GM19397 (cell line): ENCODE measurements at regions not wholly inside any gene's neighbourhood (a gene's known extent, or its start where the extent isn't known, plus 50 kb on each side); places are given as distances from the start of the nearest gene placed in this dataset.

Source experiments
- ATAC-seq: cut with Tn5 transposase; IDR thresholded peaks from one replicate; pipeline ENCODE4 v1.9.1; 2021; ENCODE audit warnings: mild to moderate bottlenecking, moderate library complexity; ENCODE audit not compliant: unreplicated experiment

DNA sequence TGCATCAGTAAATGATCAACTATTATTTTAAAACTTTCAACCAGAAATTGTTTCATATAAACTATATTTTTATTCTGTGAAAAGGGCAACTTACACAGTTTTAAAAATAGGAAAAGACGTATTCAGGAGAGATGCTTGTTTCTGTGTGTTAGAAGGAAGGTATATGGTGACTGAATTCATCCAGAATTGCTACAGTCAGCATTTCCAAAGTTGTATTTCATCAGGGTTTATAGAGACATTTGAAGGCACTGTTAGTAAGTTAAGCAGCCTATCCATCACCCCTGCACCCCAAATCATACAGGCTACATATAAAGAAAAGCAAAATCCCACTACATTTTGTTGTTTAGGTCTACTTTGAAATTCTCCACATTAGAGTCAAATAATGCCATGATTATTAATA lies 716.0 kb downstream of the KCTD16 start:
- ATAC-seq, result no peak

DNA sequence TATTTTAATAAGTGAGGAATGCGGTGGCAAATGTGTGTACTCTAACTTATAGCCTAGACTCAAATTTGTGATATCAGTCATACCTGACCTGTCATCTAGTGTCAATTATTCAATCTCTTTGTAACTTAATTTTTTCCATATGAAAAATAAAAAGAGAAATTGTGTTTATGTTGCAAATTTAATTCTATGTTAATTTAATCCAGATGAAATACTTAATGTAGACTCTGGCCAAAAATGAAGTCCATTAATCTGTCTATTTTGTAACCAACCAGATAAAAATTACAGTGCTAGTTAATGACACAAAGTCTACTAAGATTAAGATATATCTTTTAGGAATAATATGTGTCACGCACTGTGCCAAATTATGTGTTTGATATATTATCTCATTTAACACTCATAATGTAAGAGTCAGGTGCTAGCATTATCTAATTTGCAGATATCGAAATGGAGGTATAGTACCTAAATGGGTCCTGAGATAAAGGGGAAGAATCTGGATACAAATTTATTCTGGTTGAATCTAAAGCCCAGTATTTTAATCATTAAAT lies 712.1 kb downstream of the KCTD16 start:
- no peak for ATAC-seq

DNA sequence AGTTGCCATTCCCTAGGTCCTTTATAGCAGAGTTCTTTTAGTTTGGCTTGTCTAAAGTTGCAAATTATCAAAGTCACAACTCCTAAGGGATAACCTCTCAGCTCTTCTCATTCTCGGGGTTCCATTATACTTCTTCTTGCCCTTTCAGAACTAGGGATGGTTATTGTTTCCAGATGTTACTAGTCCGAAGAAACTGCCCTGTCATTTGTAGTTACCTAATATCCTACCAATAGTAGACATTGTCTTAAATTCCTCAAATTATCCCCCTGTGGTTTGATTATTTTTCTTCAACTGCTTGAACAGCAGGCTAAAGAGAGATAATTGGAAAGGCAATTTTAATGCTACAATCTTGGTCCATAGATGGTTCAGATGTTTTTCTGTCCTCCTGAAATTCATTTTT lies 709.8 kb downstream of the KCTD16 start:
- no peak for ATAC-seq

DNA sequence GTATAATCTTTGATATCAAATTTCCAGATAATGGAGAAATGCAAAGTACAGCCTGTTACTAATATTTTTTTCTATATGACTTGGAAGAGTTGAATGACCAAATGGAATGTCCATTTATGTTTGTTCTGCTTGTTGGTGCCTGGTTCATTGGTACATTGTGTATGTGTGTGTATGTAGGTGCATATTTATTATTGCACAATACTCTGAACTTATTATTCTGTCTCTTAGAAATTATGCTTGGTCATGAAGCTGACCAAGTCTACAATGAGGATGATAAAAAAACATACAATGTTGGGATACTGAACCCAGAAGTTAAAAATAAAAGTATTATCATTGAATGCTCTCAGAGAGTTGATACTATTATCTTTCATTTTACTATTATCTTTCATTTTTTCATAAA lies 706.3 kb downstream of the KCTD16 start:
- no peak for ATAC-seq

DNA sequence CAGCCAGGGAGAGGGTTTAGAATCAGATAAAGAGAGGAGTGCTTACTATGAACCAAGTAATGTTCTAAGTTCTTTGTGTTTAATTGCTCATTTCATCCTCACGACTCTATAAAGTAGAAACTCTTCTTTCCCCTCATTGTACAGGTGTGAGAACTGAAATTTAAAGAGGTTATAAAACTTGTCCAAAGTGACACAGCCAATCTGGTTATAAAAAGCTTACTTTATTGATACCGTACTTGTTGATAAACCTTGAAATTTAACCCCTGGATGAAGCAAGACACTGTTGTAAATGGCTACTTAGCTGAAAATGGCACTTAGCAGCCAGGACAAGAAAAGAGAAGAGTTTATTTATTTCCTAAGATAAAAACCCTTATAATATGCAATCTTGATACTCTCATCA lies 702.4 kb downstream of the KCTD16 start:
- ATAC-seq, result no peak

DNA sequence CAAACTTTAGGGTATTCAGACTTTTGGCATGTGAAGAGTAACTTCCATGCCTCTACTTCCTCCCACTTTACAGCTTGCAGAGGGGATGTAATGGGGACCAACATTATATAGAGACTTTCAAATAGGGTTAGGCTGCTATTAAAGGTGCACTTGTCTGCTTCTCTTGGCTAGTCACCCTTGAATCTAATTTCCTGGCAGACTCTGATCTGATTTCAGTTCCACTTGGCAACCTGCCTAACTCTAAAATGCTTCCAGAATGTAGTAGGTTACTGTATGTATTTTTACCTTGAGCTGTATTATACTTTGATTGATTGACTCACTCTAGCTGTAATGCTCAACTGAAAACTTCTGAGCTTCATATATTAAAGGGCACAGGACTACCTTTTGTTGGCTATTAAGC lies 693.4 kb downstream of the KCTD16 start:
- ATAC-seq, result no peak

DNA sequence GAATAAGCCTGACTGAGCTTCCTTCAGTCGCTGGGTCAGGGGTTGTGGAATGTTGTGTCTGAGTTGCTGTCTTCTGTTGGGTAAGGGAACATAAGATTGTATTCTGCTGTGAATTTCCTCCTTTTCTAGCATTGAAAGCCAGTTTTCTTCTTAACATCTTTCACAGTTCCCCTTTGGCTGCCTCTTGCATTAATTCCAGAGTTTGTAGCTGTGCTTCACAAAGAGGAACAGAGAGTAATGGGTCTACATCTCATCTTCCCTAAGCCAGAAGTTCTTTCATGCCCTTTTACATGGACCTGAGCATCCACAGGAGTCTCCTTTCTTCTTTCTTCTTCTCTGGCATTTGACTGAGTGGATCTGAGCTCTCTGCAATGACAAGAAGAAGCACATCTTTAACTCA lies 686.8 kb downstream of the KCTD16 start:
- ATAC-seq, result no peak

DNA sequence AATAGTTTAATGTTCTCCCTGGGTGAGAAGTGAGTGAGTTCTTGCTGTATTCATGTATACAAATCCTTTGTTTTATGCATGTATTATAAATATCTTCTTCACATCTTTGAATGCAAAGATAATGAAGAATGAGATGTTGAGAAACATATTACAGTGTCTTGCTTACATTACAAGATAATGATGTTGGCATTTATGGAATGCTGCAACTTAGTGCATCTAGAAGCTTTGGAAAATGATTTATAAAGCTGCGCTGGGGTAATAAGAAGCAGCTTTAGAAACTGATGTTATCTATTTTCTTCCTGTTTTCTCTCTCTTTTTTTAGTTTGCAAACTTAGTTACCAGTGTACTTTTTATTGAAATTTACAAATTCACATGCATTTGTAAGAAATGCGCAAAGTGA lies 673.4 kb downstream of the KCTD16 start:
- ATAC-seq, result no peak

DNA sequence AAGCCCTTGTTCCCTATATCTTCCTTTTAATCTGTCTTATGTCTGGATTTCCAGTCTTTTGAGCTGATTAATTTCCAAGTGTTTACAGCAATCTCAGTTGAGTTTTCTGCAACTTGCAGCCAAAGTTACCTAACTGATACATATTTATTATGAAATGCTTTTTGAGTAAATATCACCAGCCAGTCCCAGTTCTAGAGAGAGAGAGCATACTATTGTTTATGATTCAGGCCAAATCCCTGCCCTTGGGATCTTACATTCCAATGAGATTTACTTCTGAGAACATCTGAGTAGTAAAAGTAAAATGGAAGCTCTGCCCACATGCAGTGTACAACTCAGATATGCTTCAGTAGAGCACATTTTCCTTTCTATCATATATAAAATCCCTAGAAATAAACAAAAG lies 661.7 kb downstream of the KCTD16 start:
- ATAC-seq, result no peak

DNA sequence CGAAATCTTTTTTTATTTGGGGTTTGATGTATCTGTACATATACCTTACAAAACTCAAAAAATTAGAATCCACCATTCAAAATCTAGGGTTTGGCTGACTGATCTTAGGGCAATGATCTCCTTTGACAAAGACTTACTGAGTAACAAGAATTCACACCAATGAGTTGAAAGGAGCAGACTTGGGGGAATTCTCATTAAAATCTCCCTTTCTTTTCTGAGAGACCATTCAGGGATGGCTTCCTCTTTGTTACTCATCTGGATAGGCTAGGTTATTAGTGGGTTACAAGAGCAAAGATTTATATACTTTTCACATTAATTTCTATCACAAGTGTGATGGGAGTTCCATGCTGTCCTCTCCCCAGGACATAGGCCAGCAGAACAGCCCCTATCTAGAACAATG lies 661.0 kb downstream of the KCTD16 start:
- no peak for ATAC-seq

DNA sequence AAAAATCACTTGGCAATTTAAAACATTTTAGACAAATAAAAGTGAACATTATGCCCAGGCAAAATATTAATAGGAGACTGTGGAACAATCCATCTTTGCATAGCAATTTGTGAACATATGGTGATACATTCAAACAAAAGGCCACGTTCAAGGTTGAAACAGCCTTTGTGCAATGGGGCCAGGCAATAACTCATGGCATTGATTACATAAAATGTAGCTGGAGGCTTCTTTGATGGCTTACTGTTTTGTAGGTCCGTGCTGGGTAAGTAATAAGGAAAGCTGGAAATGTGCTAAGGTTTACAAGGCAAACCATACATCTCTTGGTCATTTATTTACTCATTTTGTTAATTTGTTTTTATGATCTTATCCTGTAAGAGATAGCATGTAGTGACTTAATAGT lies 651.8 kb downstream of the KCTD16 start:
- ATAC-seq, result no peak

DNA sequence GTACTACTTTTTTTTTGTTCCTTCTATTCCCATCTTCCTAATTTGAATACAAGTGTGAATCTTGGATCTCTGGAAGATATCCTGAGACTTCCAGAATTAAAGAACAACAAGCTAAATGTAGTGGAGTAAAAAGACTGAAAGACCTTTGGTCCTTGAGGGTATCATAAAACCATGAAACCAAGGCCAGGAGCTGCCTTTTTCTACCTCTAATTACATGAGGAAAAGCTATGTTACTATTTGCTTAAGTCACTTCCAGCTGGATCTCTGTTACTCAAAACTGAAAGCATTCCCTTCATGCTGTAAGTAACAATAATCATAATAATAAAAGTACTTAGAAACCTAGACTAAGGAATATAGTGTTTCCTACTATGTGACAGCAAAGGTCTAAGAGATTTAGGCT lies 649.6 kb downstream of the KCTD16 start:
- ATAC-seq, result no peak

DNA sequence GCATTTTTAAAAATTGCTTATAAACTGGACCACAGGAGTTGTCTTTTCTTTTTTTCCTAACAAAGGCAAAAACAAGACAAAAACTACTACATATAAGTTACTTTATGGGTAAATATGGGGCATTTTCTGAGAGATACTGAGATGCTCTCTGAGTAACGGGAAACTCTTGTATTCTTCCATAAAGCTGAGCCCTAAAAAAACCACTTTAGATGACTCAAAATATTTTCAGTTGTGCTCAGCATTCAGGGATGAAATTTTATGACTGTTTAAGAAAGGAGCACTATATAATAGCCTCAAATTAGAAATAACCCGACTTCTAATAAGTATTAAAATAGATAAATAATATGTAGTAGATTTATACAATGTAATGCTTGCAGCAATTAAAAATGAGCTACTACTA lies 644.5 kb downstream of the KCTD16 start:
- no peak for ATAC-seq

DNA sequence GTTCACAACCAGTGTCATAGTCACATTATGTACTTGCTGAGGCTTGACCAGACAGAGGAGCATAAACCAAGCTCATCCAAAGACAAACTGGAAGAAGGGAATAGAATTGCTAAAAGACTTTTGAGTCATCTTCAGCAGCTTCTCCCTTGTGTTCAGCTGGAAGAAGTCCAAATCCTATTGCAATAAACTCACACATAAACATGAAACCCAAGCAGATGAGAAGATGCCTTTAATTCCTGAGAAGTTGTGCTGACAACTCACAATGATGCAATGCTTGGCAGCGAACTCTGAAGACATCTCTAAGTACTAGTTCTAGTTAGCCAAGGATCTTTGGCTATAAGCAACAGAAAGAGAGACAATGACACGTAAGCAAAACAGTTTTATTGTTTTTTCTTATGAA lies 642.1 kb downstream of the KCTD16 start:
- ATAC-seq, result no peak

DNA sequence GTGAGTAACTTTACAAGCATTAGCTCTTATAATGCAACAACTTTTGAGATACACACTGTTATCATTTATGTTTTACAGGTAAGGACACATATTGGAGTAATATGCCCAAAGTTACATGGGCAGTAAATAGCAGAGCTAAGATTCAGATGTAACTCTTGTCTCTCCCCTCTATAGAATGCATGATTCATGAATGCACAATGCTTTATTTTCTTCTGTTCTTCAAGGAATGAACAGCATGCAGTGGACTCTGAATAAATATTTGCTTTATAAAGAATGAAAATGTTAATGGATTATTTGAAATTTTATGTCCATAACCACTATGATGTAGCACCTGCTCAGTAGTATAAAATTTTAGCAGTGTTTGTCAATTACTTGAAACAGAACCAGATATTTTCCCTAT lies 629.5 kb downstream of the KCTD16 start:
- no peak for ATAC-seq

DNA sequence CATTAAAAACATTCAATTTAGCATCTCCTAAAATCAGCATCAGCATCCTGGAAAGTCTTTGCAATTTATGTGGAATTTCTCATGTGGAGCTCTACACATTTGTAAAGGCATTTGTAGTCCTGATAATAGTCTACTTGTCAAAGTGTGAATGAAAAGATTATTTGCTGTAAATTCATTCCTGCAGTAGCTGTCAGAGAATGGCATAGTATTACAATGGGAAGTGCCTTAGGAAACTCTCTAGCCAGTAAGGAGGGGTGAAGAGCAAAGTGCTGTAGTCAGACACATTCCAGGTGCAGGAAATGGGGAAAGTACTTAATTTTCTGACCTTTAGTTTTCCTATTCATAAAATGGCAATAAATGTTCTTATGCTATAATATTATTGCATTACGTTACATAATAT lies 627.9 kb downstream of the KCTD16 start:
- ATAC-seq, result no peak

DNA sequence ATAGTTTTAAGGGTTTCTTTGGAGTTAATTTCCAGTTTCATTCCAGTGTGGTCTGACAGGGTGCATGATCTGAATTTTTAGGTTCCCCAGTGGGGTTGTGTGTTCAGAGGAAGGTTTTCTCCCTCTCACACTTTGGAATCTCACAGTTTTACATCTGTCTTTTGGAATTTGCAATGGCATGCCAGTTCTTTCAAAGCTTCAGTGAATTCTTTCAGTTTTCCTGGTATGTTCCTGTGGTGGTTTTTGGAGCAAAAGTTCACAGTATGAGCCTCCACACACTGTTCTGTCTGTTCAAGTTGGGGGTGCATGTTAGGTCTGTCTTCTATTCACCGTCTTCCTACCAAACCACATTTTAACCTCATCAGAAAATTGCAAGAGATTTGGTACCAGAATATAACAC lies 624.2 kb downstream of the KCTD16 start:
- no peak for ATAC-seq

DNA sequence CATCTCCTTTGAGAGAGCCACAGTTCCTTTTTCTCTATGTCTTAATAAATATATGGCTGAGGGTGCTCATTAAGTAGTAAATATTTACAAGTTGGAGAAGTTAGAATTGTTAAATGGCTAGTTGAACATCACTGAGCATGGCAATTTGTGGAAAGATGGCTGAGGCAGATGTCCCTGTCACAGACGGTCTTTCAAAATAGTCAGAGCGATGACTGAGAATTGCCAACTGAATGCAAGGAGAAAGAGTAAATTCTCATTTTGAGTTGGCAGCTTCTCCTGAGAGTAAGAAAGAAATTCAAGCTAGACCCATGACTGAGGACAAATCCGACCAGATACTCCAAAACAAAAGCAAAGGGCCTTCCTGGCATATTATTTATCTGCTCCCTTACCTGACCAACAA lies 617.9 kb downstream of the KCTD16 start:
- no peak for ATAC-seq

DNA sequence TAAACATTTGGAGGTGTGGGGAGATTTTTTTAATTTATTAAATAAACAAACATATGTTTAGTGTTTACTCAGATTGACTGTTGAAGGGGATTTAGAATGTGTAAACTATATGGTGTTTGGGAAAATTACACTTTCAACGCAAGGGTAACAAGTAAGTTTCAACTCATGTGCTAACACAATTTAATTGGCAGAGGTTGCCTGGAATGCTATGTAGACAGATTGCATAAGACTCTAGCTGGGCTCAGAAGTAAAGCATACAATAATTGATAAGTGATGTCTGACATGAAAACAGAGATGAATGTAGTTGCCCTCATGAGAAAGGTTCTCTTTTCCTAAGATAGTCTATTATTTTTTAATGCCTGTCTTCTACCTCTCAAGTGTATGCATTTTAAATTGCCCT lies 617.4 kb downstream of the KCTD16 start:
- no peak for ATAC-seq

DNA sequence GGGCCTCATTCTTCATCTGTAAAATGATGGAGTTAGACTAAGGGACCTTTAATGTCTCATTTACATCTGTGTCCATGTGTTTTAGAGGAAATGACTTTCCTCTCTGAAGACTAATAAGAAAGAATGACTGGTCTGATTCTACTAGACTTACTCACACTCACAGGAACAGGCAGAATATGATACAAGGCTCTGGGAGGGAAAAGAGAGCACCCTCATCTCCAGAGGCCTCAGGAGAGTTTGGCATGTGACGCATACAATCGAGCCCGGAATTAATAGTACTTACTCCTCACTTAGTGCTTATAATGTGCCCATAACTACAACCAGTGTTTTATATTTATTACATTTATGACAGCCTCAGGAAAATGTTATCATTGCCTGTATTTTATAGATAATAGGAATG lies 608.7 kb downstream of the KCTD16 start:
- ATAC-seq, result no peak

DNA sequence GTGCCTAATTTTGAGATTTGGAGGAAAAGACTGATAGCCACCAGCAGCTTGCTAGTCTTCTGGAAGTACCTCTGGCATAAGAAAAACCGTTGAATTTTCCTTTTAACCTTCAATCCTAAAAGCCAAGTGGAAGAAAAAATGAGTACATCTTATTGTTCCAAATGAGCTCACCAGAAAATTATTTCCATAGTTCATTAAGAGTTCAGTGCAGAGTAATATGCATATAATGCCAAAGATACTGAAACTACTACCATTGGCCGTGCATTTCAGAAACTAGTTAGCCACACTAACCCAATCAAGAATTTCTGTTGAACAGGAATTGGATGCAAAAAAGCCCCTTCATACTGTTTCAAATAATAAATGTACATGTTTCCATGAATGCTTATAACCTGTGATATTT lies 607.9 kb downstream of the KCTD16 start:
- no peak for ATAC-seq

DNA sequence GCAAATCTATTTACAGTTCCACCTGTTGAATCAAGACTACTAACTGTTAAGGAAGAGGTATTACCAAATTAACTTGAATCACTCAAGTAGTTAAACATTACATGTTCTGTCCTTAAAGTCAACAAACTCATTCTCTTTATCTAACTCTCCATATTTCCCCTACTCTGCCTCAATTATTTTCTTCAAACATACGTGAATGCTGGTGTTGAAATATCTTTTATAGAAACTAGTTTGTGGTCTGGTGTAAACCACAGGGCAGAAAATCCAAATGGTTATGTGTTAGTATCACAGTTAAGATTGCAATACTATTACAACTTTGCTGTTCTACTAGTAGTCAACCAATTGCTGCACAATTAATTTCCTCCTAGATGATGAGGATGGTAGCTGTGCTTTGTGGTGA lies 603.5 kb downstream of the KCTD16 start:
- ATAC-seq, result no peak

DNA sequence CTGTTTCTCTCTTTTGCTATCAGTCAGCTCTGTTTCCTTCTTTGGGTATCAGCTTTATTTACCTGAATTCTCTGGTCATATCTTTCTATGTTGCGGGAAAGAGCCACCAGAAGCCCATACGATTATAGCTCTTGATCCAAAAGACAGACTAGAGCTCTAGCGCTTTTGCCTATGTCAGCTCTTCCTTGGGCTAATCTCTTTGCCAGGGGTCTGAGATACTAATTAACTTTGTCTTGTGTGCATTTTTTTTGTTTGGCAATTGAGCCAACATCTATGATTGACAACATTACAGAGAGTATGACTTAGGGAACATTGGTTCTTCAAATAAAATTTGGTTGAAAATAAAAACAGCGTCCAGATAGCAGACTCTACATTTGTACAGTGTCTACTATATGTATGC lies 603.0 kb downstream of the KCTD16 start:
- no peak for ATAC-seq

DNA sequence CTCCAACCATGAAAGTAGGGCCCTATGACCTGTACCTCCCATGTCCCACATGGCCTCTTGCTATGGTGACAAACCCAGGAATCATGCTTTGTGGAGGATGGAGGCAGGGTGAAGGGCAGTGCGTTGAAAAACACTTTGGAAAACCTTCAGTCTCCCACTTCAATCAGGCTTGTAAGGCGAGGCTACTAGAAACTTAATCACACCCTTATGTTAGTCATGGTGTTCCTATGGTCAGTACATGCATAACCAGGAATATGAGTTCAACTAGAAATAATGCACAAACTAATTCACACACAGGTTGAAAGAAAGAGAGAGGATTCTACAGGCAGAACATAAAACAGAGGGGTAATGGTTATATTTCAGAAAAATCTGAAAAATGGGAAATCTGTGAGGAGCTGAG lies 601.1 kb downstream of the KCTD16 start:
- ATAC-seq, result no peak
